RWPE1 (cell line): ENCODE measurements at regions not wholly inside any gene's neighbourhood (a gene's known extent, or its start where the extent isn't known, plus 50 kb on each side); places are given as distances from the start of the nearest gene placed in this dataset.
"Not testable (repeated sequence)": the region's sequence is repeated elsewhere in the genome, so short reads cannot be mapped to it uniquely, and the experiment has no call there.

Source experiments
- CTCF ChIA-PET: fragments of 350-600 bp; sonication (Branson Sonifier 250); formaldehyde crosslinking; extraction: SDS; loops from one replicate; lab custom pipeline; 2021; lab: Yijun Ruan, JAX
- POLR2A ChIA-PET: fragments of 400-600 bp; formaldehyde crosslinking; extraction: SDS; loops from one replicate; lab custom pipeline; 2020; ENCODE audit warnings: antibody characterized with exemption; ENCODE audit not compliant: low non-redundant PET; lab: Yijun Ruan, JAX
- DNase-seq: peaks from one replicate; pipeline ENCODE4 v3.0.0; 2012; ENCODE audit warnings: low spot score
- H3K27ac ChIP-seq: fragments of 450-650 bp; 2 replicates; pipeline ENCODE4 v1.5.1; 2017
- TF ChIP-seq, protein P1 (sequence below): fragments of 450-650 bp; conservative IDR thresholded peaks from 2 replicates; pipeline ENCODE4 v1.5.1; 2017; ENCODE audit warnings: low read depth, mild to moderate bottlenecking

DNA sequence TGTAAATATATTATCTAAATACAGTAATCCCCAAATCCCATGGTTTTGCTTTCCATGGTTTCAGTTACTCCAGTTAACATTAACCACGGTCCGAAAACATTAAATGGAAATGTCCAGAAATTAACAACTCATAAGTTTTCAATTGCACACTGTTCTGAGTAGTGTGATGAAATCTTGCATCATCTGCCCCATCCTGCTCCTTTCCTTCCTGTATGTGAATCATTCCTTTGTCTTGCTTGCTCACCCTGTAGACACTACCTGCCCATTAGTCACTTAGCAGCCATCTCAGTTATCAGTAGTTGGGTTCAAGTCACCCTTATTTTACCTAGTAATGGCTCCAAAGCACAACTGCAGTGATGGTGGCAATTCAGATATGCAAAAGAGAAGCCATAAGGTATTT, 1568.5 kb upstream of the WWC1 start:
- no peak overlapping the region for H3K27ac ChIP-seq
- ChIA-PET CTCF (no interaction called here), POLR2A (no interaction called here)
- DNase-seq: peak; percentile 86
- TF ChIP-seq, protein P1, sequence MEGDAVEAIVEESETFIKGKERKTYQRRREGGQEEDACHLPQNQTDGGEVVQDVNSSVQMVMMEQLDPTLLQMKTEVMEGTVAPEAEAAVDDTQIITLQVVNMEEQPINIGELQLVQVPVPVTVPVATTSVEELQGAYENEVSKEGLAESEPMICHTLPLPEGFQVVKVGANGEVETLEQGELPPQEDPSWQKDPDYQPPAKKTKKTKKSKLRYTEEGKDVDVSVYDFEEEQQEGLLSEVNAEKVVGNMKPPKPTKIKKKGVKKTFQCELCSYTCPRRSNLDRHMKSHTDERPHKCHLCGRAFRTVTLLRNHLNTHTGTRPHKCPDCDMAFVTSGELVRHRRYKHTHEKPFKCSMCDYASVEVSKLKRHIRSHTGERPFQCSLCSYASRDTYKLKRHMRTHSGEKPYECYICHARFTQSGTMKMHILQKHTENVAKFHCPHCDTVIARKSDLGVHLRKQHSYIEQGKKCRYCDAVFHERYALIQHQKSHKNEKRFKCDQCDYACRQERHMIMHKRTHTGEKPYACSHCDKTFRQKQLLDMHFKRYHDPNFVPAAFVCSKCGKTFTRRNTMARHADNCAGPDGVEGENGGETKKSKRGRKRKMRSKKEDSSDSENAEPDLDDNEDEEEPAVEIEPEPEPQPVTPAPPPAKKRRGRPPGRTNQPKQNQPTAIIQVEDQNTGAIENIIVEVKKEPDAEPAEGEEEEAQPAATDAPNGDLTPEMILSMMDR: no peak

DNA sequence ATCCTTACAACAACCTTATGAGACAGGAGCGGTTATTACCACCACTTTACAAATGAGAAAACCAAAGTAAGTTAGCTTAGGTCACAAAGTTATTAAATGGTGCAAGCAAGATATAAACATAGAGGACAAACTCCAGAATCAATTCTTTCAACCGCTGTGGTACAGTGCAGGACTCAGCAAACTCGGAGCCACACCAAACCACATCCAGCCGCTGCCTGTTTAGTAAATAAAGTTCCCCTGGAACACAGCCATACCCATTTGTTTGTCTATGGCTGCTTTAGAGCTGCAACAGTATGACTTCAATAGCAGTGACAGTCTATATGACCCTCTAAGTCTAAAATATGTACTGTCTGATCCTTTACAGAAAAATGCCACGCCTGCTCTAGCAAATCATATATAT, 1567.2 kb upstream of the WWC1 start:
- DNase-seq: no peak
- H3K27ac ChIP-seq: no peak overlapping the region
- POLR2A ChIA-PET: no interaction called here
- TF ChIP-seq, protein P1: no peak
- CTCF ChIA-PET: interaction anchor here (0.8 kb wide), 1 partner anchor 106 kb away, joined by 3 read pairs; no protein-coding TSS in a partner anchor

DNA sequence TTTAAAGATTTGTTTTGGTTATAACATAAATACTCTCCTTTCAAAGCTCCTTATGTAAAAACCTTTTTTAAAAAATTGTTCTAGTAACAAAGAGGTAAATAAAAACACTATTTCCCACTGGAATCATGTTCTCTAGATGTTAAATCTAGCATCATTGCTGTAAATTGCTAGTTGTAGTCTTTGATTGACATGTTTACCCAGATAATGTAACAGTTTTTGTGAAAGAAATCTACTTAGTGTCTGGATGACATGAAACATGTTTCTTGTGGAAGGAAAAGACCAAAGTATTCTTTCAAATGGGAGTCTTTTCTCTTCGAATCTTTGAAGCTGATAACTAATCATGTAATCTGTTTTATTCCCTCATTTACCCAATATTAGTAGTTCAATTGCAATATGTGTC, 1565.9 kb upstream of the WWC1 start:
- CTCF ChIA-PET: no interaction called here
- POLR2A ChIA-PET: no interaction called here
- TF ChIP-seq, protein P1: no peak
- no peak for DNase-seq
- no peak overlapping the region for H3K27ac ChIP-seq

DNA sequence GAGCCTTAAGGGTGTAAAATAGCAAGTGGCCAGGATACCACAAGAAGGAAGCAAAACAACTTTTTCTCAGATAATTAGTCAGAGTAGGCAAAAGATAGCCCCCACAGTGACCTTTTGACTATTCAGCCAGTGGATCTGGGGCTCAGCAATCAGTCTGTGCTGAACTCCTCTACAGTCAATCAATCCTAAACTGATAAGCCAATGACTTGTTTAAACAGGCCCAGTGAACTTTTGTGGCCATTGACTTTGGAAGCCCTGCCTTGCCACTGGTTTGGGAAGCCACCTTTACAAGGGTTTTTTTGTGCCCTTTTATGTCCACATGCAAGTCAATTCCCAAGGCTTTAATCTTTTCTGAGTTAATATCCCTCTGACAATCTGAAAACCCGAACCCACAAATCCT, 1565.0 kb upstream of the WWC1 start:
- TF ChIP-seq, protein P1: no peak
- POLR2A ChIA-PET: no interaction called here
- CTCF ChIA-PET: interaction anchor here (0.6 kb wide), 1 partner anchor 8 kb away, joined by 3 read pairs; no protein-coding TSS in a partner anchor
- no peak overlapping the region for H3K27ac ChIP-seq
- no peak for DNase-seq

DNA sequence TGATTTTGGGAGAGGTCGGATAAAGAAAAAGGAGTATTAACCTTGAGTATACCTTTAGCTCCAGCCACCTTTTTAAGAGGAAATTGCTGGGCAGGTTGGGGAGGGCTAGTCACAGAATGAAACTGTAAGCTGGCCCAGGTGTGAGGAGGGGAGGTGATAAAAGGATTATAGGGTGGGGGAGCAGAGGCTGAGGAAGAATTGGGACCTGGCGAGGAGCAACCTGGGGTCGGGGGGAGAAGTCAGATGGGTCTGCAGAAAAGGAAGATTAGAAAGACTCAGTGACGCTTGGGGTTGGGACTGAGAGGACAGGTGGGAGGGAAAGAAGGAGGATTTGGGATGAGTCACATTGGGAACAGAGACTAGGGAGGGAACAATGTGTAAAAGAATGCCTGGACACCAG, 1548.5 kb upstream of the WWC1 start:
- CTCF ChIA-PET: not testable (repeated sequence)

DNA sequence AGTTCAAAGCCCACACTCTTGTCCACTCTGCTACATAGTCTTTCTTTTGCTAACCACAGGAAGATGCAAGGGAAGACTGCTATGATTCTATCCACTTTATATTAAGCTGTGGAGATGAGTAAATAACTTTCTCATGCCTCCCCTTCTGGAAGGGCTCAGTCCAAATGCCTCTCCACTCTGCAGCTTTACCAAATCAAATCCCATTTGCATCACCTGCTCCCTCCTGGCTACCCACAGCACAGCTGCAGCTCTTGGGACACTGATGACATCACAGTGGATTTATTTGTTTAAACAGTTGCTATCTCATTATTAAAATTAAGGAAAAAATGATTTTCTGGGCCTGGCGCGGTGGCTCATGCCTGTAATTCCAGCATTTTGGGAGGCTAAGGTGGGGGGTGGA, 1544.9 kb upstream of the WWC1 start:
- POLR2A ChIA-PET: no interaction called here
- CTCF ChIA-PET: interaction anchor here (0.7 kb wide), 1 partner anchor 123 kb away, joined by 3 read pairs; no protein-coding TSS in a partner anchor
- no peak for DNase-seq
- no peak overlapping the region for H3K27ac ChIP-seq
- TF ChIP-seq, protein P1: no peak

More for the DNA sequence above, 1548.5 kb upstream of the WWC1 start:
- DNase-seq, H3K27ac ChIP-seq, POLR2A ChIA-PET: not testable (repeated sequence)

DNA sequence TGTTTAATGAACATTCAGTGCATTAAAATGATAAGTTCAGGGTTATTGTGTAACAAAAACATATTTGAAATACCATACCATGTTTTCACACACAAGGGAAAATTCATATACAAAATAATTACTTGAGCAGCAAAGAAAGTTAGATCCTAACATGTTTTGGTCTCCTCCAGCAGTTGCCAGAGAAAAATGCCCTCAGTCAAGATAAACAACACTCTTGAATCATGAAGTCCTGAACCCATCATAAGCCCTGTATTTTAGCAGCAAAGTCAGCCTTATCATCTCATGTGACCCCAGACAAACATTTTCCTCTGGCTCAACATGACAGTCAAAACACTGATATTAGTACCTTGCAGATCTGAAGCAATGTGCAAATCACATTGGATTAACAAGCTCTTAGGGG, 1541.1 kb upstream of the WWC1 start:
- ChIA-PET POLR2A (interaction anchor here (0.6 kb wide), 1 partner anchor 356 kb away, joined by 3 read pairs; no protein-coding TSS in a partner anchor), CTCF (no interaction called here)
- TF ChIP-seq, protein P1: no peak
- DNase-seq: no peak
- H3K27ac ChIP-seq: no peak overlapping the region
